ENCODE measurements at regions not wholly inside any gene's neighbourhood (a gene's known extent, or its start where the extent isn't known, plus 50 kb on each side); places are given as distances from the start of the nearest gene placed in this dataset.

DNA sequence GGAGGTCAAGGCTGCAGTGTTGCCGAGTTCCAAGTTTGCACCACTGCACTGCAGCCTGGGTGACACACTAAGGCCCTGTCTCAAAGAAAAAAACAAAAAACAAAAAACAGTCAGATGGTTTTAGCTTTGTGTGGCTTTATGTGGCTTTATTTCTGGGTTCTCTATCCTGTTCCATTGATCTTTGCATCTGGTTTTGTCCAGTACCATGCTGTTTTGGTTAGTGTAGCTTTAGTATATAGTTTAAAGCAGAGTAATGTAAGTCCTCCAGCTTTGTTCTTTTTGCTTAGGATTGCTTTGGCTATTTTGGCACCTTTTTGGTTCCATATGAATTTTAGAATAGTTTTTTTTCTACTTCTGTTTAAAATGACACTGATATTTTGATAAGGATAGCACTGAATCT lies 225.5 kb downstream of the HDGFL1 start:
- Histone ChIP-seq H3K4me3 (no peak overlapping the region), H3K27ac (no peak overlapping the region), H3K27me3 (ENCODE audit: insufficient read depth, low read depth) (no peaks in the 10 kb centered on the region), H3F3A (ENCODE audit: insufficient read depth, low read depth) (no peaks in the 10 kb centered on the region), H3K4me1 (replicated peaks; ENCODE audit: insufficient read depth) (no peaks in the 10 kb centered on the region), H3K9me2 (ENCODE audit: insufficient read depth) (no peaks in the 10 kb centered on the region), H3K9me3 (ENCODE audit: insufficient read depth, low read depth) (no peaks in the 10 kb centered on the region; the same call in 1 of the 2 replicates), H4K20me1 (ENCODE audit: insufficient read depth) (no peaks in the 10 kb centered on the region), H3K4me2 (no peak overlapping the region), H2AFZ (no peak overlapping the region), H3K36me3 (ENCODE audit: low read depth) (no peaks in the 10 kb centered on the region), H3K79me2 (ENCODE audit: low read depth) (no peaks in the 10 kb centered on the region)
- TF ChIP-seq, protein P1, sequence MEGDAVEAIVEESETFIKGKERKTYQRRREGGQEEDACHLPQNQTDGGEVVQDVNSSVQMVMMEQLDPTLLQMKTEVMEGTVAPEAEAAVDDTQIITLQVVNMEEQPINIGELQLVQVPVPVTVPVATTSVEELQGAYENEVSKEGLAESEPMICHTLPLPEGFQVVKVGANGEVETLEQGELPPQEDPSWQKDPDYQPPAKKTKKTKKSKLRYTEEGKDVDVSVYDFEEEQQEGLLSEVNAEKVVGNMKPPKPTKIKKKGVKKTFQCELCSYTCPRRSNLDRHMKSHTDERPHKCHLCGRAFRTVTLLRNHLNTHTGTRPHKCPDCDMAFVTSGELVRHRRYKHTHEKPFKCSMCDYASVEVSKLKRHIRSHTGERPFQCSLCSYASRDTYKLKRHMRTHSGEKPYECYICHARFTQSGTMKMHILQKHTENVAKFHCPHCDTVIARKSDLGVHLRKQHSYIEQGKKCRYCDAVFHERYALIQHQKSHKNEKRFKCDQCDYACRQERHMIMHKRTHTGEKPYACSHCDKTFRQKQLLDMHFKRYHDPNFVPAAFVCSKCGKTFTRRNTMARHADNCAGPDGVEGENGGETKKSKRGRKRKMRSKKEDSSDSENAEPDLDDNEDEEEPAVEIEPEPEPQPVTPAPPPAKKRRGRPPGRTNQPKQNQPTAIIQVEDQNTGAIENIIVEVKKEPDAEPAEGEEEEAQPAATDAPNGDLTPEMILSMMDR (conservative IDR thresholded peaks at IDR 0.05) = no peak
- TF ChIP-seq EZH2 (IDR thresholded peaks at IDR 0.05; ENCODE audit: low read depth) = no peak
- CTCF ChIA-PET = no interaction called here
- intact Hi-C loops (cut with micrococcal nuclease; ENCODE audit: unreplicated experiment) = no loop called here
- DNase-seq = no peak
- POLR2A ChIA-PET (ENCODE audit: unreplicated experiment) = no interaction called here
- BruUV-seq (replicated peaks) = no TSS peak

DNA sequence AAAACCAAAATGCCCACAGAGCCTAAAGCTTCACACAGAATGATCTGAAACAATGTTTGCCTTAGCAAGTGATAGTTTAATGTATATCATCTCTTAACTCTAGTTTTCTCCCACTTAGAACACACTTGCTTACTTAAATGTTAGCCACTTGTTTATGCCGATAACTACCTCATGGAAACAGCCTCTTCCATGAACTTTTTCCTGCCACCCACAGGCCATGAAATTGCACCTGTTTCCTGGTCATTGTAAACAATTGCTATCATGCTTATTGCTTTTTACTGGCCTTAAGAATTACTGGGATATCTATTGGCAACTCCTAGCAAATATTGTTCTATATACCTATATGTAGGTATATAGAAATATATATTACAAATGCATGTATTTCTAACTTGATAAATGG lies 231.1 kb downstream of the HDGFL1 start:
- Histone ChIP-seq H3K27me3 (ENCODE audit: insufficient read depth, low read depth) (no peaks in the 10 kb centered on the region), H3F3A (ENCODE audit: insufficient read depth, low read depth) (no peaks in the 10 kb centered on the region), H3K9me3 (ENCODE audit: insufficient read depth, low read depth) (no peaks in the 10 kb centered on the region), H3K36me3 (ENCODE audit: low read depth) (no peaks in the 10 kb centered on the region), H3K4me2 (no peak overlapping the region), H3K4me1 (replicated peaks; ENCODE audit: insufficient read depth) (no peaks in the 10 kb centered on the region), H4K20me1 (ENCODE audit: insufficient read depth) (no peaks in the 10 kb centered on the region), H3K4me3 (no peak overlapping the region), H3K79me2 (ENCODE audit: low read depth) (no peaks in the 10 kb centered on the region), H2AFZ (no peak overlapping the region), H3K27ac (no peak overlapping the region), H3K9me2 (ENCODE audit: insufficient read depth) (no peaks in the 10 kb centered on the region)
- intact Hi-C loops (cut with micrococcal nuclease; ENCODE audit: unreplicated experiment) = no loop called here
- no TSS peak for BruUV-seq (replicated peaks)
- TF ChIP-seq, protein P1 (conservative IDR thresholded peaks at IDR 0.05) = no peak
- no peak for TF ChIP-seq EZH2 (IDR thresholded peaks at IDR 0.05; ENCODE audit: low read depth)
- POLR2A ChIA-PET (ENCODE audit: unreplicated experiment) = no interaction called here
- no peak for DNase-seq
- CTCF ChIA-PET = no interaction called here

DNA sequence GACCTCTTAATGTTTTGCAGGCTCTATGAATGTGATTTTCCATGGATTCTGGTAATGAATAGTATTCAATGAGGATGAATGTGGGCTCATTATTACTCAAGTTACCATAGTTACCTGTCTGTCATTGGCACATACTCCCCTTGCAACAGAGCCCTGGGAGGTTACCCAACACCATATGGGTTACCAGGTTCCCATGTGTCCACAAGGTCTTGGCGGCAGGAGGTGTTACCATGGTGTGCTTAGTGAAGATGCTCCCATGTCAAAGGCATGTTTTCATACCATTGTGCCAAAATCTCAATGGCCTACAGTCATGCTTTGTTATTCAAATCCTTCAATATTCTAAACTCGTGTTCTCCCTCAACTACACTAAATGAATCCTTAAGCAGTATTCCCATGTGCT lies 232.5 kb downstream of the HDGFL1 start:
- no peak for TF ChIP-seq EZH2 (IDR thresholded peaks at IDR 0.05; ENCODE audit: low read depth)
- TF ChIP-seq, protein P1 (conservative IDR thresholded peaks at IDR 0.05) = no peak
- Histone ChIP-seq H3K4me2 (no peak overlapping the region), H2AFZ (no peak overlapping the region), H3K4me3 (no peak overlapping the region), H3K27me3 (ENCODE audit: insufficient read depth, low read depth) (no peaks in the 10 kb centered on the region), H3K79me2 (ENCODE audit: low read depth) (no peaks in the 10 kb centered on the region), H3K9me3 (ENCODE audit: insufficient read depth, low read depth) (no peaks in the 10 kb centered on the region), H3F3A (ENCODE audit: insufficient read depth, low read depth) (no peaks in the 10 kb centered on the region), H3K4me1 (replicated peaks; ENCODE audit: insufficient read depth) (no peaks in the 10 kb centered on the region), H3K27ac (no peak overlapping the region), H4K20me1 (ENCODE audit: insufficient read depth) (no peaks in the 10 kb centered on the region), H3K9me2 (ENCODE audit: insufficient read depth) (no peaks in the 10 kb centered on the region), H3K36me3 (ENCODE audit: low read depth) (no peaks in the 10 kb centered on the region)
- intact Hi-C loops (cut with micrococcal nuclease; ENCODE audit: unreplicated experiment) = no loop called here
- BruUV-seq (replicated peaks) = no TSS peak
- CTCF ChIA-PET = no interaction called here
- no peak for DNase-seq
- POLR2A ChIA-PET (ENCODE audit: unreplicated experiment) = no interaction called here
